ENCODE measurements at regions not wholly inside any gene's neighbourhood (a gene's known extent, or its start where the extent isn't known, plus 50 kb on each side); places are given as distances from the start of the nearest gene placed in this dataset.
A peak's percentile ranks its signal among the peaks of the same experiment; 100 is the strongest.

- Histone ChIP-seq H3K4me1 (peaks cover 61% of the 10 kb centered on the region), H3K4me3 (no peak overlapping the region), H3K27me3 (no peaks in the 10 kb centered on the region), H3K36me3 (no peaks in the 10 kb centered on the region), H3K27ac (peak overlapping the region; percentile 41; the same call in 1 of the 2 replicates), H3K9me3 (replicated peaks) (peaks cover 13% of the 10 kb centered on the region; the same call in 1 of the 2 replicates)
- no peak for DNase-seq
Observed at GRCh38 chr12:65535946-65536345, 257.5 kb downstream of the MSRB3 start.

GRCh38 chr12:65536351-65536750 is 257.9 kb downstream of the MSRB3 start:
- H3K4me1 ChIP-seq, result peaks cover 61% of the 10 kb centered on the region

GRCh38 chr12:65536876-65537681 is 258.6 kb downstream of the MSRB3 start:
- peaks cover 56% of the 10 kb centered on the region for H3K4me1 ChIP-seq
- peak; percentile 88 to 91 for DNase-seq
- peak overlapping the region; percentile 41 for H3K27ac ChIP-seq
- no peak overlapping the region for H3K4me3 ChIP-seq
- no peaks in the 10 kb centered on the region for H3K27me3 ChIP-seq
- no peaks in the 10 kb centered on the region for H3K36me3 ChIP-seq
- peaks cover 13% of the 10 kb centered on the region for H3K9me3 ChIP-seq (replicated peaks)

More at GRCh38 chr12:65536351-65536750, 257.9 kb downstream of the MSRB3 start:
- no peak for DNase-seq
- H3K27me3 ChIP-seq, result no peaks in the 10 kb centered on the region
- H3K4me3 ChIP-seq, result no peak overlapping the region
- H3K36me3 ChIP-seq, result no peaks in the 10 kb centered on the region
- peak overlapping the region; percentile 41 for H3K27ac ChIP-seq
- H3K9me3 ChIP-seq (replicated peaks), result peaks cover 13% of the 10 kb centered on the region; the same call in 1 of the 2 replicates

- H3K27me3 ChIP-seq, result no peaks in the 10 kb centered on the region
- DNase-seq, result no peak
- H3K9me3 ChIP-seq (replicated peaks), result peaks cover 13% of the 10 kb centered on the region
- no peaks in the 10 kb centered on the region for H3K36me3 ChIP-seq
- peaks cover 47% of the 10 kb centered on the region for H3K4me1 ChIP-seq
- no peak overlapping the region for H3K4me3 ChIP-seq
- peak overlapping the region; percentile 41 for H3K27ac ChIP-seq
Observed at GRCh38 chr12:65537978-65538377, 259.5 kb downstream of the MSRB3 start.

GRCh38 chr12:65539023-65539422 is 260.5 kb downstream of the MSRB3 start:
- H3K27ac ChIP-seq, result no peak overlapping the region
- H3K4me1 ChIP-seq, result peaks cover 36% of the 10 kb centered on the region
- H3K27me3 ChIP-seq, result no peaks in the 10 kb centered on the region
- no peak for DNase-seq
- H3K36me3 ChIP-seq, result no peaks in the 10 kb centered on the region
- no peak overlapping the region for H3K4me3 ChIP-seq
- peaks cover 13% of the 10 kb centered on the region for H3K9me3 ChIP-seq (replicated peaks)

GRCh38 chr12:65540140-65540539 is 261.7 kb downstream of the MSRB3 start:
- no peak for DNase-seq
- Histone ChIP-seq H3K4me3 (no peak overlapping the region), H3K9me3 (replicated peaks) (peaks cover 13% of the 10 kb centered on the region)

GRCh38 chr12:65546528-65546927 is 268.0 kb downstream of the MSRB3 start:
- H3K36me3 ChIP-seq, result no peaks in the 10 kb centered on the region
- no peak overlapping the region for H3K4me3 ChIP-seq
- H3K27ac ChIP-seq, result no peak overlapping the region
- H3K27me3 ChIP-seq, result no peaks in the 10 kb centered on the region
- H3K4me1 ChIP-seq, result no peaks in the 10 kb centered on the region
- no peak for DNase-seq
- peaks cover 12% of the 10 kb centered on the region for H3K9me3 ChIP-seq (replicated peaks)

More at GRCh38 chr12:65540140-65540539, 261.7 kb downstream of the MSRB3 start:
- no peaks in the 10 kb centered on the region for H3K27me3 ChIP-seq
- H3K4me1 ChIP-seq, result peaks cover 28% of the 10 kb centered on the region
- H3K27ac ChIP-seq, result no peak overlapping the region
- no peaks in the 10 kb centered on the region for H3K36me3 ChIP-seq

- Histone ChIP-seq H3K36me3 (no peaks in the 10 kb centered on the region), H3K27ac (no peak overlapping the region), H3K27me3 (no peaks in the 10 kb centered on the region), H3K9me3 (replicated peaks) (no peaks in the 10 kb centered on the region; the same call in none of the 2 replicates), H3K4me1 (peaks cover 7% of the 10 kb centered on the region), H3K4me3 (no peak overlapping the region)
- peak; percentile 75 to 87 for DNase-seq
Observed at GRCh38 chr12:65556676-65557437, 267.4 kb upstream of the HMGA2 start.

GRCh38 chr12:65557438-65558181 is 266.7 kb upstream of the HMGA2 start:
- no peaks in the 10 kb centered on the region for H3K36me3 ChIP-seq
- H3K4me3 ChIP-seq, result no peak overlapping the region
- no peaks in the 10 kb centered on the region; the same call in none of the 2 replicates for H3K9me3 ChIP-seq (replicated peaks)
- DNase-seq, result no peak
- H3K4me1 ChIP-seq, result peaks cover 13% of the 10 kb centered on the region
- no peak overlapping the region for H3K27ac ChIP-seq
- H3K27me3 ChIP-seq, result no peaks in the 10 kb centered on the region

GRCh38 chr12:65560286-65560685 is 264.0 kb upstream of the HMGA2 start:
- H3K27me3 ChIP-seq, result no peaks in the 10 kb centered on the region
- no peaks in the 10 kb centered on the region; the same call in none of the 2 replicates for H3K9me3 ChIP-seq (replicated peaks)
- DNase-seq, result no peak
- H3K4me1 ChIP-seq, result peaks cover 15% of the 10 kb centered on the region
- H3K36me3 ChIP-seq, result no peaks in the 10 kb centered on the region
- no peak overlapping the region for H3K4me3 ChIP-seq
- no peak overlapping the region for H3K27ac ChIP-seq

GRCh38 chr12:65561798-65562382 is 262.4 kb upstream of the HMGA2 start:
- Histone ChIP-seq H3K4me1 (peaks cover 31% of the 10 kb centered on the region), H3K4me3 (no peak overlapping the region), H3K27ac (no peak overlapping the region), H3K9me3 (replicated peaks) (no peaks in the 10 kb centered on the region; the same call in none of the 2 replicates), H3K27me3 (no peaks in the 10 kb centered on the region), H3K36me3 (no peaks in the 10 kb centered on the region)
- DNase-seq, result no peak

- Histone ChIP-seq H3K4me3 (peak overlapping the region; percentile 8), H3K9me3 (replicated peaks) (peaks cover 9% of the 10 kb centered on the region; the same call in 1 of the 2 replicates)
- peak; percentile 73 to 74 for DNase-seq
Observed at GRCh38 chr12:65565601-65566560, 258.4 kb upstream of the HMGA2 start.

GRCh38 chr12:65566751-65567150 is 257.5 kb upstream of the HMGA2 start:
- Histone ChIP-seq H3K36me3 (no peaks in the 10 kb centered on the region), H3K4me3 (no peak overlapping the region), H3K27me3 (no peaks in the 10 kb centered on the region), H3K27ac (peak overlapping the region; percentile 42), H3K4me1 (peaks cover 54% of the 10 kb centered on the region), H3K9me3 (replicated peaks) (peaks cover 9% of the 10 kb centered on the region; the same call in 1 of the 2 replicates)
- no peak for DNase-seq

More at GRCh38 chr12:65565601-65566560, 258.4 kb upstream of the HMGA2 start:
- Histone ChIP-seq H3K4me1 (peaks cover 55% of the 10 kb centered on the region), H3K27me3 (no peaks in the 10 kb centered on the region), H3K36me3 (no peaks in the 10 kb centered on the region), H3K27ac (peak overlapping the region; percentile 42)
